PFSK-1 (cell line): ENCODE measurements at regions not wholly inside any gene's neighbourhood (a gene's known extent, or its start where the extent isn't known, plus 50 kb on each side); places are given as distances from the start of the nearest gene placed in this dataset.

ENCODE experiments used
- FOXP2 ChIP-seq: optimal IDR thresholded peaks from 2 replicates; pipeline ENCODE3; 2011; ENCODE audit warnings: borderline replicate concordance, control low read depth, inconsistent platforms; ENCODE audit not compliant: insufficient read depth; ENCODE audit errors: extremely low read length, extremely low read depth
- POLR2AphosphoS5 ChIP-seq: IDR thresholded peaks from 2 replicates; pipeline ENCODE4 v1.6.1; 2012; ENCODE audit warnings: low read depth, mild to moderate bottlenecking, control low read depth, low read length, moderate library complexity
- REST ChIP-seq, 2 experiments: IDR thresholded peaks; 2 replicates each; pipeline versions ENCODE4 v1.6.1 to v1.8.0; 2011 to 2012; ENCODE audit warnings: low read depth in 2 of 2, low read length in 2 of 2, control low read depth in 1 of 2, inconsistent platforms in 1 of 2, mild to moderate bottlenecking in 1 of 2, moderate library complexity in 1 of 2; ENCODE audit not compliant: insufficient read depth in 1 of 2
- SIN3A ChIP-seq: IDR thresholded peaks from 2 replicates; pipeline ENCODE4 v1.6.1; 2012; ENCODE audit warnings: mild to moderate bottlenecking, low read length, moderate library complexity, borderline replicate concordance; ENCODE audit not compliant: insufficient read depth

GRCh38 chr2:181404472-181404871, 52.7 kb upstream of the ITGA4 start:
- TF ChIP-seq FOXP2 (no peak), SIN3A (no peak), POLR2AphosphoS5 (no peak), REST (IDR thresholded peaks at IDR 0.05; ENCODE audit: insufficient read depth in 1 of 2, low read depth in 2 of 2, low read length in 2 of 2) (no peak)
